ENCODE measurements at regions not wholly inside any gene's neighbourhood (a gene's known extent, or its start where the extent isn't known, plus 50 kb on each side); places are given as distances from the start of the nearest gene placed in this dataset.

DNA sequence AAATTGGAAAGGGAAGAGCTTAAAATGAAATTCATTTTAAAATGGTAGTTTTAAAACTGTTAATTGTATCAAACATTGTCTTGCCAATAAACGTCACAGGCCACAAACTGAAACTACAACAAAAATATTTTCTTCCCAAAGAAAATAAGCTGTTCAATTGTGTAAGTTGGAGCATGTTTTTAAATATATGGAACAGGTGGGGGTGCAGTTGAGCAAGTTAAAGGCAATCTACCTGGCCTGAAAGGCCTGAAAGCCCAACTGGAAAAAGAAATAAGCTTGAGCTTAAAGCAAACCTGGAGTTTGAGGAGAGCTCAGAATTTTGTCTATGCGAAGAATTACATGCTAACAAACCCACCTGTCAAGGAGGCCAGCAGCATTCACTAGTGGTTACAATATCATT is 439.5 kb downstream of the ACTL7B start:
- TF ChIP-seq, protein P1, sequence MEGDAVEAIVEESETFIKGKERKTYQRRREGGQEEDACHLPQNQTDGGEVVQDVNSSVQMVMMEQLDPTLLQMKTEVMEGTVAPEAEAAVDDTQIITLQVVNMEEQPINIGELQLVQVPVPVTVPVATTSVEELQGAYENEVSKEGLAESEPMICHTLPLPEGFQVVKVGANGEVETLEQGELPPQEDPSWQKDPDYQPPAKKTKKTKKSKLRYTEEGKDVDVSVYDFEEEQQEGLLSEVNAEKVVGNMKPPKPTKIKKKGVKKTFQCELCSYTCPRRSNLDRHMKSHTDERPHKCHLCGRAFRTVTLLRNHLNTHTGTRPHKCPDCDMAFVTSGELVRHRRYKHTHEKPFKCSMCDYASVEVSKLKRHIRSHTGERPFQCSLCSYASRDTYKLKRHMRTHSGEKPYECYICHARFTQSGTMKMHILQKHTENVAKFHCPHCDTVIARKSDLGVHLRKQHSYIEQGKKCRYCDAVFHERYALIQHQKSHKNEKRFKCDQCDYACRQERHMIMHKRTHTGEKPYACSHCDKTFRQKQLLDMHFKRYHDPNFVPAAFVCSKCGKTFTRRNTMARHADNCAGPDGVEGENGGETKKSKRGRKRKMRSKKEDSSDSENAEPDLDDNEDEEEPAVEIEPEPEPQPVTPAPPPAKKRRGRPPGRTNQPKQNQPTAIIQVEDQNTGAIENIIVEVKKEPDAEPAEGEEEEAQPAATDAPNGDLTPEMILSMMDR (IDR thresholded peaks at IDR 0.05): peak; percentile 31
- TF ChIP-seq ZFX (IDR thresholded peaks at IDR 0.05; ENCODE audit: borderline replicate concordance): no peak

All from 22Rv1 (cell line).